GM18858 (cell line): ENCODE measurements at regions not wholly inside any gene's neighbourhood (a gene's known extent, or its start where the extent isn't known, plus 50 kb on each side); places are given as distances from the start of the nearest gene placed in this dataset.
"Not testable (repeated sequence)": the region's sequence is repeated elsewhere in the genome, so short reads cannot be mapped to it uniquely, and the experiment has no call there.

ENCODE experiments used
- ATAC-seq: cut with Tn5 transposase; IDR thresholded peaks from one replicate; pipeline ENCODE4 v1.9.1; 2021; ENCODE audit not compliant: unreplicated experiment

- no peak for ATAC-seq
These were observed 99.8 kb downstream of the ESM1 start for GRCh38 chr5:54885636-54886035.

GRCh38 chr5:54884195-54884536, 101.2 kb downstream of the ESM1 start:
- ATAC-seq: no peak

GRCh38 chr5:54883374-54884194, 101.8 kb downstream of the ESM1 start:
- ATAC-seq: no peak

- ATAC-seq: no peak
These were observed 102.6 kb downstream of the ESM1 start for GRCh38 chr5:54882841-54883240.

- ATAC-seq: no peak
These were observed 103.3 kb downstream of the ESM1 start for GRCh38 chr5:54882101-54882500.

- ATAC-seq: no peak
These were observed 103.9 kb downstream of the ESM1 start for GRCh38 chr5:54881286-54882005.

GRCh38 chr5:54876976-54877375, 108.4 kb downstream of the ESM1 start:
- ATAC-seq: no peak

GRCh38 chr5:54876556-54876955, 108.8 kb downstream of the ESM1 start:
- no peak for ATAC-seq

GRCh38 chr5:54874337-54875021, 110.9 kb downstream of the ESM1 start:
- no peak for ATAC-seq

GRCh38 chr5:54873691-54874090, 111.7 kb downstream of the ESM1 start:
- no peak for ATAC-seq

- no peak for ATAC-seq
These were observed 112.6 kb downstream of the ESM1 start for GRCh38 chr5:54872810-54873209.

GRCh38 chr5:54870271-54870670, 115.1 kb downstream of the ESM1 start:
- ATAC-seq: no peak

- ATAC-seq: no peak
These were observed 115.7 kb downstream of the ESM1 start for GRCh38 chr5:54869691-54870090.

GRCh38 chr5:54868511-54869483, 116.6 kb downstream of the ESM1 start:
- ATAC-seq: no peak

- ATAC-seq: no peak
These were observed 118.0 kb downstream of the ESM1 start for GRCh38 chr5:54867310-54867944.

GRCh38 chr5:54864911-54865515, 120.4 kb downstream of the ESM1 start:
- ATAC-seq: not testable (repeated sequence)

GRCh38 chr5:54862036-54862435, 123.4 kb downstream of the ESM1 start:
- no peak for ATAC-seq

- ATAC-seq: no peak
These were observed 124.0 kb downstream of the ESM1 start for GRCh38 chr5:54861212-54861894.

- no peak for ATAC-seq
These were observed 125.1 kb downstream of the ESM1 start for GRCh38 chr5:54860321-54860720.
